ENCODE measurements at regions not wholly inside any gene's neighbourhood (a gene's known extent, or its start where the extent isn't known, plus 50 kb on each side); places are given as distances from the start of the nearest gene placed in this dataset.
A peak's percentile ranks its signal among the peaks of the same experiment; 100 is the strongest.
"Not testable (repeated sequence)": the region's sequence is repeated elsewhere in the genome, so short reads cannot be mapped to it uniquely, and the experiment has no call there.

GRCh38 chr4:188737251-188738002 lies 598.2 kb downstream of the TRIML1 start:
- DNase-seq (ENCODE audit: low spot score): no peak

- DNase-seq (ENCODE audit: low spot score): not testable (repeated sequence)
Observed at GRCh38 chr4:188738290-188738689, 599.0 kb downstream of the TRIML1 start.

GRCh38 chr4:188740172-188740571 lies 600.9 kb downstream of the TRIML1 start:
- not testable (repeated sequence) for DNase-seq (ENCODE audit: low spot score)

GRCh38 chr4:188740791-188741190 lies 601.5 kb downstream of the TRIML1 start:
- DNase-seq (ENCODE audit: low spot score): not testable (repeated sequence)

- DNase-seq (ENCODE audit: low spot score): no peak
Observed at GRCh38 chr4:188754372-188755002, 615.2 kb downstream of the TRIML1 start.

- no peak for DNase-seq (ENCODE audit: low spot score)
Observed at GRCh38 chr4:188767496-188767895, 628.3 kb downstream of the TRIML1 start.

- no peak for DNase-seq (ENCODE audit: low spot score)
Observed at GRCh38 chr4:188778905-188779304, 639.7 kb downstream of the TRIML1 start.

GRCh38 chr4:188779581-188779980 lies 640.3 kb downstream of the TRIML1 start:
- no peak for DNase-seq (ENCODE audit: low spot score)

GRCh38 chr4:188780028-188780427 lies 640.8 kb downstream of the TRIML1 start:
- DNase-seq (ENCODE audit: low spot score): no peak

GRCh38 chr4:188780686-188781085 lies 641.4 kb downstream of the TRIML1 start:
- DNase-seq (ENCODE audit: low spot score): no peak

- peak; percentile 4 for DNase-seq (ENCODE audit: low spot score)
Observed at GRCh38 chr4:188781655-188782054, 642.4 kb downstream of the TRIML1 start.

GRCh38 chr4:188783175-188783574 lies 643.9 kb downstream of the TRIML1 start:
- no peak for DNase-seq (ENCODE audit: low spot score)

GRCh38 chr4:188783606-188784160 lies 644.4 kb downstream of the TRIML1 start:
- no peak for DNase-seq (ENCODE audit: low spot score)

GRCh38 chr4:188796600-188796999 lies 657.4 kb downstream of the TRIML1 start:
- not testable (repeated sequence) for DNase-seq (ENCODE audit: low spot score)

GRCh38 chr4:188797011-188797410 lies 657.8 kb downstream of the TRIML1 start:
- DNase-seq (ENCODE audit: low spot score): not testable (repeated sequence)

GRCh38 chr4:188804861-188805260 lies 665.6 kb downstream of the TRIML1 start:
- DNase-seq (ENCODE audit: low spot score): no peak

GRCh38 chr4:188811121-188811520 lies 671.9 kb downstream of the TRIML1 start:
- no peak for DNase-seq (ENCODE audit: low spot score)

GRCh38 chr4:188812644-188813043 lies 673.4 kb downstream of the TRIML1 start:
- DNase-seq (ENCODE audit: low spot score): no peak

- no peak for DNase-seq (ENCODE audit: low spot score)
Observed at GRCh38 chr4:188818300-188818699, 679.1 kb downstream of the TRIML1 start.

GRCh38 chr4:188819233-188819632 lies 680.0 kb downstream of the TRIML1 start:
- DNase-seq (ENCODE audit: low spot score): no peak

GRCh38 chr4:188821500-188821899 lies 682.3 kb downstream of the TRIML1 start:
- no peak for DNase-seq (ENCODE audit: low spot score)

- no peak for DNase-seq (ENCODE audit: low spot score)
Observed at GRCh38 chr4:188822698-188823097, 683.5 kb downstream of the TRIML1 start.

GRCh38 chr4:188824553-188824952 lies 685.3 kb downstream of the TRIML1 start:
- no peak for DNase-seq (ENCODE audit: low spot score)

Data from Ammon's horn (tissue), 1 donor.